Keratinocyte (primary cell): ENCODE measurements at regions not wholly inside any gene's neighbourhood (a gene's known extent, or its start where the extent isn't known, plus 50 kb on each side); places are given as distances from the start of the nearest gene placed in this dataset.
A peak's percentile ranks its signal among the peaks of the same experiment; 100 is the strongest.

Experiments
- DNase-seq: peaks from one replicate; pipeline ENCODE4 v3.0.0-alpha.2; 2011; ENCODE audit warnings: low read depth, missing footprints, low spot score
- FAIRE-seq: peaks from 2 replicates; lab custom pipeline; 2011; peaks lifted over from hg19 to GRCh38; lab: Jason Lieb, UNC
- H2AFZ ChIP-seq: 2 replicates; pipeline ENCODE4 v1.6.0; 2012; ENCODE audit warnings: low read length, control low read depth, inconsistent platforms; ENCODE audit not compliant: control insufficient read depth
- H3K27ac ChIP-seq: 2 replicates; pipeline ENCODE4 v1.5.1; 2011; ENCODE audit warnings: low read length; ENCODE audit not compliant: control insufficient read depth, insufficient read depth
- H3K27me3 ChIP-seq: 3 replicates; pipeline ENCODE4 v1.6.0; 2011; ENCODE audit warnings: low read length; ENCODE audit not compliant: control insufficient read depth, insufficient read depth; ENCODE audit errors: extremely low read depth
- H3K36me3 ChIP-seq, 2 experiments: 2 replicates in 1 of 2; 3 replicates in 1 of 2; pipeline ENCODE4 v1.5.1; 2011; ENCODE audit warnings: low read length in 2 of 2, mild to moderate bottlenecking in 1 of 2; ENCODE audit not compliant: control insufficient read depth in 2 of 2, insufficient read depth in 2 of 2; ENCODE audit errors: extremely low read depth in 1 of 2
- H3K4me1 ChIP-seq: 3 replicates; pipeline ENCODE4 v1.5.1; 2011; ENCODE audit warnings: low read length; ENCODE audit not compliant: control insufficient read depth, insufficient read depth; ENCODE audit errors: extremely low read depth
- H3K4me2 ChIP-seq: 3 replicates; pipeline ENCODE4 v1.6.0; 2011; ENCODE audit warnings: low read depth, low read length; ENCODE audit not compliant: control insufficient read depth, insufficient read depth; ENCODE audit errors: extremely low read depth
- H3K4me3 ChIP-seq, 3 experiments: fragments of 200-600 bp in 1 of 3; sonication (generic) in 1 of 3; 2 replicates in 2 of 3; 3 replicates in 1 of 3; pipeline ENCODE4 v1.5.1; 2011 to 2016; ENCODE audit warnings: low read length in 3 of 3, mild to moderate bottlenecking in 3 of 3, control low read depth in 2 of 3, inconsistent platforms in 1 of 3, low read depth in 1 of 3, mixed read lengths in 1 of 3, mixed run types in 1 of 3, moderate library complexity in 1 of 3; ENCODE audit not compliant: control insufficient read depth in 2 of 3, insufficient read depth in 2 of 3; ENCODE audit errors: extremely low read depth in 1 of 3
- H3K79me2 ChIP-seq: 2 replicates; pipeline ENCODE4 v1.6.0; 2012; ENCODE audit warnings: low read length; ENCODE audit not compliant: control insufficient read depth, insufficient read depth
- H3K9ac ChIP-seq: 3 replicates; pipeline ENCODE4 v1.6.0; 2011; ENCODE audit warnings: low read length; ENCODE audit not compliant: control insufficient read depth, insufficient read depth; ENCODE audit errors: extremely low read depth
- H3K9me1 ChIP-seq: 3 replicates; pipeline ENCODE4 v1.6.0; 2011; ENCODE audit warnings: low read length; ENCODE audit not compliant: control insufficient read depth, insufficient read depth; ENCODE audit errors: extremely low read depth
- H3K9me3 ChIP-seq: 2 replicates; pipeline ENCODE4 v1.5.1; 2012; ENCODE audit warnings: low read depth, low read length; ENCODE audit not compliant: control insufficient read depth
- H4K20me1 ChIP-seq: 3 replicates; pipeline ENCODE4 v1.6.0; 2011; ENCODE audit warnings: low read length; ENCODE audit not compliant: control insufficient read depth, insufficient read depth; ENCODE audit errors: extremely low read depth
- CTCF ChIP-seq, 3 experiments: IDR thresholded peaks in 1 of 3; conservative IDR thresholded peaks in 1 of 3; optimal IDR thresholded peaks in 1 of 3; 2 replicates in 2 of 3; 3 replicates in 1 of 3; pipeline versions ENCODE3 to v1.5.1; 2011; ENCODE audit warnings: low read length in 3 of 3, mild to moderate bottlenecking in 3 of 3, moderate library complexity in 2 of 3, control low read depth in 1 of 3, inconsistent platforms in 1 of 3; ENCODE audit not compliant: insufficient read depth in 2 of 3; ENCODE audit errors: extremely low read depth in 1 of 3
- EZH2 ChIP-seq: IDR thresholded peaks from one replicate; pipeline ENCODE4 v1.6.1; 2012; ENCODE audit warnings: inconsistent platforms, mild to moderate bottlenecking, low read length, moderate library complexity
- dilution Hi-C: fragments of 300-500 bp; cut with MboI; formaldehyde crosslinking; loops from one replicate; pipeline ENCODE4 v1.7.0; 2020; ENCODE audit warnings: low sequenced_read_pairs; ENCODE audit not compliant: extremely low pct_ligation_motif_present

DNA sequence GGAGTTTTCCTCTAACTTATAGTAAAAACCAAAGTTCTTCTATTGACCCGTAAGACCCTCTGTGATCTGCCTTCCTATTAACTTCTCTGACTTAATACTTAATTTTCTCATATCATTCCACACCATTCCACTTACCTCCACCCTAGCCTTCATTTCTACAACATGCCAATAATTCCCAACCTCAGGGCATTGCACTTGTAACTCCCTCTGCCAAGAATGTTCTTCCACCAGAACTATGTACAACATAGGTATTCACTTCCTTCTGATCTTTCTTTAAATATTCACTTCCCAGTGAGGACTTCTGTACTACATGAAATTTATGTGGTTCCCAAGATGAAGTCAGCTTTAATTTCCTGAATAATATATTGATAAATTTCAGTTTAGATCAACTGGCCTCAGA, 531.7 kb downstream of the LRFN5 start:
- no peak overlapping the region for H3K9ac ChIP-seq
- no peaks in the 10 kb centered on the region for H3K27me3 ChIP-seq
- peak overlapping the region; percentile 16 for H3K4me2 ChIP-seq
- H3K27ac ChIP-seq: no peak overlapping the region
- H3K9me1 ChIP-seq: no peaks in the 10 kb centered on the region
- dilution Hi-C loops: no loop called here
- H3K4me1 ChIP-seq: peaks cover 27% of the 10 kb centered on the region
- H3K36me3 ChIP-seq: no peaks in the 10 kb centered on the region
- no peak overlapping the region for H3K4me3 ChIP-seq
- H3K79me2 ChIP-seq: no peaks in the 10 kb centered on the region
- no peaks in the 10 kb centered on the region for H4K20me1 ChIP-seq
- H3K9me3 ChIP-seq: no peaks in the 10 kb centered on the region
- FAIRE-seq (no peak), DNase-seq (no peak)
- TF ChIP-seq EZH2 (no peak), CTCF (optimal IDR thresholded peaks at IDR 0.05 in 1 of 3, IDR thresholded peaks at IDR 0.05 in 1 of 3, conservative IDR thresholded peaks at IDR 0.05 in 1 of 3; ENCODE audit: extremely low read depth in 1 of 3, insufficient read depth in 2 of 3, low read length in 3 of 3) (no peak)
- H2AFZ ChIP-seq: peak overlapping the region; percentile 33

DNA sequence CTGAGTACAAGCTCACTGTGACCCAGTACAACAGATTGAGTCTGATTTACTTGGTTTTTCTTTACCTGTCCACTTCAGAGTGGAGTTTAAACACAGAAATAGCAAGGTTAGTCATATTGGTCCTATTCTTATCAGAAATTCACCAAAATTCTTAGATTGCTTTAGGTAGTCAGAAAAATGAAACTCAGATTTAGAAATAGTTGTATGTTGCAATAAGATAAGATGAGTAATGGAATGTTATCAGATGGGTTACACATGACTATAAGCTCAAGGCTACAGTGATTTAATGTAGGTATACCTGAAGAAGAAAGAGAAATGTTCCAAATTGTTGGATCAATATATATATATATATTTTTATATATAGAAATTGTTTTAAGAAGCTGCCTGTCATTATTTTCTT, 524.1 kb downstream of the LRFN5 start:
- Histone ChIP-seq H3K4me2 (no peak overlapping the region), H3K4me3 (no peak overlapping the region), H3K27ac (no peak overlapping the region), H3K9me3 (no peaks in the 10 kb centered on the region), H4K20me1 (no peaks in the 10 kb centered on the region), H3K27me3 (no peaks in the 10 kb centered on the region), H3K4me1 (no peaks in the 10 kb centered on the region), H3K36me3 (no peaks in the 10 kb centered on the region), H3K9me1 (no peaks in the 10 kb centered on the region), H3K9ac (no peak overlapping the region), H2AFZ (no peak overlapping the region), H3K79me2 (no peaks in the 10 kb centered on the region)
- DNase-seq: no peak
- dilution Hi-C loops: no loop called here
- TF ChIP-seq EZH2: no peak
- TF ChIP-seq CTCF (optimal IDR thresholded peaks at IDR 0.05 in 1 of 3, IDR thresholded peaks at IDR 0.05 in 1 of 3, conservative IDR thresholded peaks at IDR 0.05 in 1 of 3; ENCODE audit: extremely low read depth in 1 of 3, insufficient read depth in 2 of 3, low read length in 3 of 3): no peak
- FAIRE-seq: no peak
